ENCODE measurements at regions not wholly inside any gene's neighbourhood (a gene's known extent, or its start where the extent isn't known, plus 50 kb on each side); places are given as distances from the start of the nearest gene placed in this dataset.

- no peak for TF ChIP-seq ARNT (IDR thresholded peaks at IDR 0.05)
- no peak for TF ChIP-seq FOXA1 (IDR thresholded peaks at IDR 0.05)
- no peak for TF ChIP-seq L3MBTL2 (conservative IDR thresholded peaks at IDR 0.05)
- no peak for TF ChIP-seq FOXK2 (IDR thresholded peaks at IDR 0.05)
- TF ChIP-seq, protein P1, sequence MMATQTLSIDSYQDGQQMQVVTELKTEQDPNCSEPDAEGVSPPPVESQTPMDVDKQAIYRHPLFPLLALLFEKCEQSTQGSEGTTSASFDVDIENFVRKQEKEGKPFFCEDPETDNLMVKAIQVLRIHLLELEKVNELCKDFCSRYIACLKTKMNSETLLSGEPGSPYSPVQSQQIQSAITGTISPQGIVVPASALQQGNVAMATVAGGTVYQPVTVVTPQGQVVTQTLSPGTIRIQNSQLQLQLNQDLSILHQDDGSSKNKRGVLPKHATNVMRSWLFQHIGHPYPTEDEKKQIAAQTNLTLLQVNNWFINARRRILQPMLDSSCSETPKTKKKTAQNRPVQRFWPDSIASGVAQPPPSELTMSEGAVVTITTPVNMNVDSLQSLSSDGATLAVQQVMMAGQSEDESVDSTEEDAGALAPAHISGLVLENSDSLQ (IDR thresholded peaks at IDR 0.05) = no peak
- no peak for TF ChIP-seq ZNF384 (IDR thresholded peaks at IDR 0.05)
- no peak for TF ChIP-seq ELF4 (IDR thresholded peaks at IDR 0.05)
- no peak for TF ChIP-seq BHLHE40 (IDR thresholded peaks at IDR 0.05; ENCODE audit: borderline replicate concordance)
- TF ChIP-seq HDGF (IDR thresholded peaks at IDR 0.05; ENCODE audit: borderline replicate concordance) = no peak
- no peak for TF ChIP-seq CTBP1 (IDR thresholded peaks at IDR 0.05; ENCODE audit: borderline replicate concordance)
- no peak for TF ChIP-seq FOXM1 (IDR thresholded peaks at IDR 0.05; ENCODE audit: borderline replicate concordance)
- no peak for TF ChIP-seq LEF1 (IDR thresholded peaks at IDR 0.05; ENCODE audit: borderline replicate concordance)
- TF ChIP-seq TARDBP (IDR thresholded peaks at IDR 0.05) = no peak
- TF ChIP-seq SP1 (IDR thresholded peaks at IDR 0.05) = no peak
- TF ChIP-seq SUZ12 (IDR thresholded peaks at IDR 0.05) = no peak
- TF ChIP-seq NFRKB (IDR thresholded peaks at IDR 0.05) = no peak
- POLR2A ChIA-PET = no interaction called here
- CTCF ChIA-PET = no interaction called here
- no peak for DNase-seq (ENCODE audit: extremely low spot score)
Observed at GRCh38 chr11:70805971-70806370, 407.6 kb downstream of the CTTN start.

- POLR2A ChIA-PET = no interaction called here
- DNase-seq (ENCODE audit: extremely low spot score) = no peak
- TF ChIP-seq ZNF384 (IDR thresholded peaks at IDR 0.05) (no peak), HDGF (IDR thresholded peaks at IDR 0.05; ENCODE audit: borderline replicate concordance) (no peak), FOXA1 (IDR thresholded peaks at IDR 0.05) (no peak), TARDBP (IDR thresholded peaks at IDR 0.05) (no peak)
- CTCF ChIA-PET = no interaction called here
Observed at GRCh38 chr11:70806461-70807194, 408.3 kb downstream of the CTTN start.

DNA sequence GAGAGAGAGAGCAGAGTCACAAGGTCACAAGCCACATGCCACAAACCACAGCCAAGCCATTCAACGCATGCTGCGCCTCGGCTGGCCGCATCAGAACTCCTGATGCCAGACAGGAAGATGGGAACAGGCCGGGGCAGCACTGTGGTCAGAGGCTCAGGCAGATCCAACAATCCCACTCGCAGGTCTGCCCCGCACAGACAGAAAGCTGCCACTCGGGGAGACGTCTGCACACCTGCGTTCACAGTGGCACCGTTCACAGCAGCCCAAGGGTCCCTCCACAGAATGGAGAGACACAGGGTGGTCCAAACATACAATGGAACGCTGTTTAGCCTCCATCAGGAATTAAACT lies 408.8 kb downstream of the CTTN start:
- no peak for TF ChIP-seq LEF1 (IDR thresholded peaks at IDR 0.05; ENCODE audit: borderline replicate concordance)
- TF ChIP-seq ARNT (IDR thresholded peaks at IDR 0.05) = no peak
- no peak for TF ChIP-seq BHLHE40 (IDR thresholded peaks at IDR 0.05; ENCODE audit: borderline replicate concordance)
- TF ChIP-seq FOXK2 (IDR thresholded peaks at IDR 0.05) = no peak
- no peak for TF ChIP-seq HDGF (IDR thresholded peaks at IDR 0.05; ENCODE audit: borderline replicate concordance)
- TF ChIP-seq CTBP1 (IDR thresholded peaks at IDR 0.05; ENCODE audit: borderline replicate concordance) = no peak
- TF ChIP-seq ZNF384 (IDR thresholded peaks at IDR 0.05) = no peak
- no peak for TF ChIP-seq SP1 (IDR thresholded peaks at IDR 0.05)
- no peak for TF ChIP-seq FOXM1 (IDR thresholded peaks at IDR 0.05; ENCODE audit: borderline replicate concordance)
- no peak for TF ChIP-seq TARDBP (IDR thresholded peaks at IDR 0.05)
- TF ChIP-seq FOXA1 (IDR thresholded peaks at IDR 0.05) = no peak
- TF ChIP-seq SUZ12 (IDR thresholded peaks at IDR 0.05) = no peak
- TF ChIP-seq L3MBTL2 (conservative IDR thresholded peaks at IDR 0.05) = no peak
- no peak for TF ChIP-seq NFRKB (IDR thresholded peaks at IDR 0.05)
- no peak for TF ChIP-seq ELF4 (IDR thresholded peaks at IDR 0.05)
- TF ChIP-seq, protein P1 (IDR thresholded peaks at IDR 0.05) = no peak
- CTCF ChIA-PET = no interaction called here
- POLR2A ChIA-PET = no interaction called here
- DNase-seq (ENCODE audit: extremely low spot score) = no peak

DNA sequence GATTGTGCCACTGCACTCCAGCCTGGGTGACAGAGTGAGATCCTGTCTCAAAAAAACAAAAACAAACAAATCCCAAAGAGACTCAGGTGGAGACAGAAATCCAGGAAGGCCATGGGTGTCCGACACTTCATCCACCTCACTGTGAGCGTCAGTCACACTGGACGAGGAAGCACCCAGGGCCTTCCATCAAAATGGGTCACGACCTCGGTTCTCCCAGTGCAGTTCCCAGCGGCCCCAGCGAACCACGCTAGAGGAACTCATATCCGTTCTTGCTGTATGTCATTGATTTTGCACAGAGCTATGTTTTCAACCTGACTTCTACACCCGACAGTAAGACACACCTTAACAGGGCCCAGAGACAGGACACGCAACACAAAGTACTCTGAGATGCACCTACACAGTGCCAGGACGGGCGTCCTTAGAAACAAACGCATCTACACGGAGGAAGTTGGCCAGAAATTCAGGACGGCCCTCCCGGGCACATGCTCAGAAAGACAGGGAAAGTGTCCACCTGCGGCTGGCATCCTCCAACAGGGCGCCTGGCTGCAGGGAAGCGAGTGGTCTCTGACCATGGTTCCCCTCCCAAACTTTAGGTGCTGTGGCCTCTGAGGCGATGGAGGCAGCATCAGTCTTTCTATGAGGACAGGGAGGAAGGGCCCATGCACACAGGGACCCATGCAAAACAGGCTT lies 410.5 kb downstream of the CTTN start:
- TF ChIP-seq TARDBP (IDR thresholded peaks at IDR 0.05) (no peak), ZNF384 (IDR thresholded peaks at IDR 0.05) (no peak), SP1 (IDR thresholded peaks at IDR 0.05) (no peak), SUZ12 (IDR thresholded peaks at IDR 0.05) (no peak), CTBP1 (IDR thresholded peaks at IDR 0.05; ENCODE audit: borderline replicate concordance) (no peak), FOXA1 (IDR thresholded peaks at IDR 0.05) (no peak), BHLHE40 (IDR thresholded peaks at IDR 0.05; ENCODE audit: borderline replicate concordance) (no peak), FOXK2 (IDR thresholded peaks at IDR 0.05) (no peak), FOXM1 (IDR thresholded peaks at IDR 0.05; ENCODE audit: borderline replicate concordance) (no peak), ELF4 (IDR thresholded peaks at IDR 0.05) (no peak), HDGF (IDR thresholded peaks at IDR 0.05; ENCODE audit: borderline replicate concordance) (no peak), NFRKB (IDR thresholded peaks at IDR 0.05) (no peak), ARNT (IDR thresholded peaks at IDR 0.05) (no peak)
- TF ChIP-seq, protein P1 (IDR thresholded peaks at IDR 0.05) = no peak
- CTCF ChIA-PET = no interaction called here

DNA sequence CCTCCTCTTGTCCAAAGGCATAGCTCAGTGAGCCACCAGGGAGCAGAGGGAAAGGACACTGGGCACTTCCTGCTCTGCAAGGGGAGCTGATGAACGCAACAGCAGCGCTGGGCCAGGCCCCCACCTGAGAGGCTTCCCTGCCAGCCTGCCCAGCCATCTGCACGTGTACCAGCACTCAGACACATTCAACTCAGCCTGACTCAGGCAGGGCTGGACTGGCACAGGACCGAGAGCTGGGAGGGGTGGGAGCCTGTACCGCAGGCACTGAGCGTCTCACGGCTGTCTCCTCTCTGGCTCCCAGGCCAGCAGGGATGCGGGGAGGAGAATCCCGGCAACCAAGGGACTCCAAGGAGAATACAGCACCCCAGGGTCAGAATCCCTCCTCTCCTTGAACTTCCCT lies 411.8 kb downstream of the CTTN start:
- TF ChIP-seq FOXK2 (IDR thresholded peaks at IDR 0.05) (no peak), FOXA1 (IDR thresholded peaks at IDR 0.05) (no peak), HDGF (IDR thresholded peaks at IDR 0.05; ENCODE audit: borderline replicate concordance) (no peak), BHLHE40 (IDR thresholded peaks at IDR 0.05; ENCODE audit: borderline replicate concordance) (no peak), LEF1 (IDR thresholded peaks at IDR 0.05; ENCODE audit: borderline replicate concordance) (no peak), NFRKB (IDR thresholded peaks at IDR 0.05) (no peak), ELF4 (IDR thresholded peaks at IDR 0.05) (no peak)
- DNase-seq (ENCODE audit: extremely low spot score) = no peak
- POLR2A ChIA-PET = no interaction called here
- CTCF ChIA-PET = no interaction called here

More for the DNA sequence above, 410.5 kb downstream of the CTTN start:
- POLR2A ChIA-PET = no interaction called here
- DNase-seq (ENCODE audit: extremely low spot score) = no peak

DNA sequence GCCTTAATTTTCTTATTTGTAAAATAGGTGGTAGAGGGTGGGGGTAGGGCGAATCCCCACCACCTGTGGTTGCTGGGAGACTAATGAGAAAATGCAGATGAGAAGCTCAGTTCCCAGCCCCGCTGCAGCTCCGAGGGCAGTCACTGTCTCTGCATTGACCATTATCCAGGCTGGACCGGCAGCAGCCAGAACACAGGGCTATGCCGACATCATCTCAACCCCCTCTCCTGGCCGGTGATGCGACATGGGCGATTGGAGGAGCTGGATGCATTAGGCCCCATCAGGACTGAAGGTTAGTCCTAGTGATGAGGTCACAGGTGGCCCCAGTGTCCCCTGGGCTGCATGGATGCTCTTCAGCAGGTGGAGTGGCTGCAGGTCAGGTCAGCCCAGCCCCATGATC lies 412.4 kb downstream of the CTTN start:
- TF ChIP-seq SP1 (IDR thresholded peaks at IDR 0.05) (no peak), FOXK2 (IDR thresholded peaks at IDR 0.05) (no peak), L3MBTL2 (conservative IDR thresholded peaks at IDR 0.05) (no peak), ZNF384 (IDR thresholded peaks at IDR 0.05) (no peak), HDGF (IDR thresholded peaks at IDR 0.05; ENCODE audit: borderline replicate concordance) (no peak)
- CTCF ChIA-PET = no interaction called here
- no peak for DNase-seq (ENCODE audit: extremely low spot score)
- POLR2A ChIA-PET = no interaction called here

All from HEK293T (cell line).